ENCODE measurements at regions not wholly inside any gene's neighbourhood (a gene's known extent, or its start where the extent isn't known, plus 50 kb on each side); places are given as distances from the start of the nearest gene placed in this dataset.
"Not testable (repeated sequence)": the region's sequence is repeated elsewhere in the genome, so short reads cannot be mapped to it uniquely, and the experiment has no call there.

- DNase-seq: no peak
Measured at GRCh38 chr4:179048839-179049453, 1606.7 kb upstream of the AGA start.

- DNase-seq: no peak
Measured at GRCh38 chr4:179051206-179051605, 1609.0 kb upstream of the AGA start.

GRCh38 chr4:179059396-179059795, 1617.2 kb upstream of the AGA start:
- no peak for DNase-seq

GRCh38 chr4:179066254-179066653, 1624.0 kb upstream of the AGA start:
- not testable (repeated sequence) for DNase-seq

GRCh38 chr4:179071131-179071530, 1628.9 kb upstream of the AGA start:
- DNase-seq: no peak

- no peak for DNase-seq
Measured at GRCh38 chr4:179076865-179077264, 1634.6 kb upstream of the AGA start.

- no peak for DNase-seq
Measured at GRCh38 chr4:179095585-179096221, 1653.5 kb upstream of the AGA start.

- no peak for DNase-seq
Measured at GRCh38 chr4:179097741-179098140, 1655.5 kb upstream of the AGA start.

- DNase-seq: no peak
Measured at GRCh38 chr4:179110356-179110755, 1668.1 kb upstream of the AGA start.

GRCh38 chr4:179110816-179111215, 1668.6 kb upstream of the AGA start:
- DNase-seq: no peak

GRCh38 chr4:179112441-179113170, 1670.4 kb upstream of the AGA start:
- DNase-seq: no peak

GRCh38 chr4:179114615-179115014, 1672.4 kb upstream of the AGA start:
- DNase-seq: no peak

- no peak for DNase-seq
Measured at GRCh38 chr4:179116011-179116410, 1673.8 kb upstream of the AGA start.

- no peak for DNase-seq
Measured at GRCh38 chr4:179116581-179116980, 1674.3 kb upstream of the AGA start.

- DNase-seq: no peak
Measured at GRCh38 chr4:179123084-179123483, 1680.8 kb upstream of the AGA start.

- no peak for DNase-seq
Measured at GRCh38 chr4:179124419-179124818, 1682.2 kb upstream of the AGA start.

GRCh38 chr4:179124957-179125356, 1682.7 kb upstream of the AGA start:
- no peak for DNase-seq

- no peak for DNase-seq
Measured at GRCh38 chr4:179125870-179126269, 1683.6 kb upstream of the AGA start.

GRCh38 chr4:179128299-179128698, 1686.1 kb upstream of the AGA start:
- no peak for DNase-seq

GRCh38 chr4:179130122-179130714, 1688.0 kb upstream of the AGA start:
- no peak for DNase-seq

- DNase-seq: no peak
Measured at GRCh38 chr4:179145746-179146525, 1703.7 kb upstream of the AGA start.

- no peak for DNase-seq
Measured at GRCh38 chr4:179151770-179152169, 1709.5 kb upstream of the AGA start.

GRCh38 chr4:179163147-179163546, 1720.9 kb upstream of the AGA start:
- DNase-seq: no peak
